Ovary (tissue), 3 donors: ENCODE measurements at regions not wholly inside any gene's neighbourhood (a gene's known extent, or its start where the extent isn't known, plus 50 kb on each side); places are given as distances from the start of the nearest gene placed in this dataset.

Experiments used
- POLR2A ChIP-seq: fragments of 450-650 bp; IDR thresholded peaks from one replicate; pipeline ENCODE4 v1.6.1; 2017; ENCODE audit warnings: antibody characterized with exemption, mild to moderate bottlenecking, moderate library complexity
- TF ChIP-seq, protein P1 (sequence below), 3 donors: fragments of 450-650 bp in 2 of 3; fragments of 200-600 bp in 1 of 3; IDR thresholded peaks; one replicate each; pipeline versions ENCODE4 v1.5.1 to v1.8.0; 2016 to 2022; ENCODE audit warnings: antibody characterized with exemption in 3 of 3, mild to moderate bottlenecking in 1 of 3
- donor health status: DM: no; HTN: no; CAD: no.

DNA sequence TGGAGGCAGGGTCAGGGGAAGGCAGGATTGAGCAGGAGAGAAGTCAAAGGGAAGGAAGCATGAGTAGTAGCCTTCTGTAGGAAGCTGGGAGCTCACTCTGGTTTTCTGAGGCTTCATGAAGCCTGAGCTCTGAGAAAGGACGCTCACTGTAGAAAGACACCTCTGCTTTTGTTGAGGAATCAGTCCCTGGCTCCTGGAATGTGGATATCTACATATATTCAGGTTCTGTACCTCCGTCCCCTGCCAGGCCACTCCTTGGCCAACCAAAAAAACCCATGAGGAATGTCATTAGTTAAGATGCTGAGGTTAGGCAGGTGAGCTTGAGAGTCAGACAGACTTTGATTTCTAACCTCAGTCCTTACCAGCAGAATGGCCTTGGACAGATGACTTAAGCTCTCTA lies 283.5 kb upstream of the HABP2 start:
- TF ChIP-seq POLR2A: no peak
- TF ChIP-seq, protein P1, sequence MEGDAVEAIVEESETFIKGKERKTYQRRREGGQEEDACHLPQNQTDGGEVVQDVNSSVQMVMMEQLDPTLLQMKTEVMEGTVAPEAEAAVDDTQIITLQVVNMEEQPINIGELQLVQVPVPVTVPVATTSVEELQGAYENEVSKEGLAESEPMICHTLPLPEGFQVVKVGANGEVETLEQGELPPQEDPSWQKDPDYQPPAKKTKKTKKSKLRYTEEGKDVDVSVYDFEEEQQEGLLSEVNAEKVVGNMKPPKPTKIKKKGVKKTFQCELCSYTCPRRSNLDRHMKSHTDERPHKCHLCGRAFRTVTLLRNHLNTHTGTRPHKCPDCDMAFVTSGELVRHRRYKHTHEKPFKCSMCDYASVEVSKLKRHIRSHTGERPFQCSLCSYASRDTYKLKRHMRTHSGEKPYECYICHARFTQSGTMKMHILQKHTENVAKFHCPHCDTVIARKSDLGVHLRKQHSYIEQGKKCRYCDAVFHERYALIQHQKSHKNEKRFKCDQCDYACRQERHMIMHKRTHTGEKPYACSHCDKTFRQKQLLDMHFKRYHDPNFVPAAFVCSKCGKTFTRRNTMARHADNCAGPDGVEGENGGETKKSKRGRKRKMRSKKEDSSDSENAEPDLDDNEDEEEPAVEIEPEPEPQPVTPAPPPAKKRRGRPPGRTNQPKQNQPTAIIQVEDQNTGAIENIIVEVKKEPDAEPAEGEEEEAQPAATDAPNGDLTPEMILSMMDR (IDR thresholded peaks at IDR 0.05): no peak
